ENCODE measurements at regions not wholly inside any gene's neighbourhood (a gene's known extent, or its start where the extent isn't known, plus 50 kb on each side); places are given as distances from the start of the nearest gene placed in this dataset.

GRCh38 chrX:116010939-116011338, 159.6 kb upstream of the AGTR2 start:
- Histone ChIP-seq H3K4me3 (no peak overlapping the region), H3K27me3 (no peaks in the 10 kb centered on the region), H3K27ac (no peak overlapping the region), H3K36me3 (no peaks in the 10 kb centered on the region), H3K4me1 (no peaks in the 10 kb centered on the region), H3K9me3 (no peaks in the 10 kb centered on the region)
- WGBS, 2 donors (ENCODE audit: low coverage in 1 of 2), result 40 to 83% methylated on average over 1 to 5 of the region's 5 CpGs
- intact Hi-C loops (cut with DNase I; ENCODE audit: low total_unique reads) (no loop called here), in situ Hi-C loops (cut with MboI; ENCODE audit: low pct_ligation_motif_present in 1 of 4, low pct_unique_long_range_greater_than_20kb in 1 of 4, low sequenced_read_pairs in 3 of 4) (no loop called here)
- no peak for DNase-seq
- TF ChIP-seq CTCF (IDR thresholded peaks at IDR 0.05), result no peak
- TF ChIP-seq POLR2A (IDR thresholded peaks at IDR 0.05), result no peak
- no peak for TF ChIP-seq POLR2AphosphoS5 (IDR thresholded peaks at IDR 0.05)
- TF ChIP-seq EP300 (IDR thresholded peaks at IDR 0.05; ENCODE audit: low read depth), result no peak

GRCh38 chrX:116031331-116031730, 139.2 kb upstream of the AGTR2 start:
- TF ChIP-seq EP300 (IDR thresholded peaks at IDR 0.05; ENCODE audit: low read depth) (no peak), POLR2AphosphoS5 (IDR thresholded peaks at IDR 0.05) (no peak), CTCF (IDR thresholded peaks at IDR 0.05) (no peak), POLR2A (IDR thresholded peaks at IDR 0.05) (no peak)
- intact Hi-C loops (cut with DNase I; ENCODE audit: low total_unique reads), result no loop called here
- Histone ChIP-seq H3K36me3 (no peaks in the 10 kb centered on the region), H3K27me3 (no peaks in the 10 kb centered on the region), H3K4me3 (no peak overlapping the region), H3K27ac (no peak overlapping the region), H3K4me1 (no peaks in the 10 kb centered on the region), H3K9me3 (no peaks in the 10 kb centered on the region)
- in situ Hi-C loops (cut with MboI; ENCODE audit: low pct_ligation_motif_present in 1 of 4, low pct_unique_long_range_greater_than_20kb in 1 of 4, low sequenced_read_pairs in 3 of 4), result no loop called here
- DNase-seq, result no peak
- 65% methylated on average over 1 of the region's 1 CpG; no CpG with 5 or more reads in 1 of the 2 donors for WGBS, 2 donors (ENCODE audit: low coverage in 1 of 2)

Data from transverse colon (tissue), 4 donors.